ENCODE measurements at regions not wholly inside any gene's neighbourhood (a gene's known extent, or its start where the extent isn't known, plus 50 kb on each side); places are given as distances from the start of the nearest gene placed in this dataset.

GRCh38 chr16:72300892-72301291 lies 128.9 kb upstream of the PMFBP1 start:
- TF ChIP-seq POLR2AphosphoS5 (IDR thresholded peaks at IDR 0.05) (no peak), POLR2A (IDR thresholded peaks at IDR 0.05; ENCODE audit: low read depth) (no peak)
- TF ChIP-seq, protein P1, sequence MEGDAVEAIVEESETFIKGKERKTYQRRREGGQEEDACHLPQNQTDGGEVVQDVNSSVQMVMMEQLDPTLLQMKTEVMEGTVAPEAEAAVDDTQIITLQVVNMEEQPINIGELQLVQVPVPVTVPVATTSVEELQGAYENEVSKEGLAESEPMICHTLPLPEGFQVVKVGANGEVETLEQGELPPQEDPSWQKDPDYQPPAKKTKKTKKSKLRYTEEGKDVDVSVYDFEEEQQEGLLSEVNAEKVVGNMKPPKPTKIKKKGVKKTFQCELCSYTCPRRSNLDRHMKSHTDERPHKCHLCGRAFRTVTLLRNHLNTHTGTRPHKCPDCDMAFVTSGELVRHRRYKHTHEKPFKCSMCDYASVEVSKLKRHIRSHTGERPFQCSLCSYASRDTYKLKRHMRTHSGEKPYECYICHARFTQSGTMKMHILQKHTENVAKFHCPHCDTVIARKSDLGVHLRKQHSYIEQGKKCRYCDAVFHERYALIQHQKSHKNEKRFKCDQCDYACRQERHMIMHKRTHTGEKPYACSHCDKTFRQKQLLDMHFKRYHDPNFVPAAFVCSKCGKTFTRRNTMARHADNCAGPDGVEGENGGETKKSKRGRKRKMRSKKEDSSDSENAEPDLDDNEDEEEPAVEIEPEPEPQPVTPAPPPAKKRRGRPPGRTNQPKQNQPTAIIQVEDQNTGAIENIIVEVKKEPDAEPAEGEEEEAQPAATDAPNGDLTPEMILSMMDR (IDR thresholded peaks at IDR 0.05): no peak

Measured in esophagus muscularis mucosa (tissue), 3 donors.